ENCODE measurements at regions not wholly inside any gene's neighbourhood (a gene's known extent, or its start where the extent isn't known, plus 50 kb on each side); places are given as distances from the start of the nearest gene placed in this dataset.
A peak's percentile ranks its signal among the peaks of the same experiment; 100 is the strongest.
"Not testable (repeated sequence)": the region's sequence is repeated elsewhere in the genome, so short reads cannot be mapped to it uniquely, and the experiment has no call there.

GRCh38 chr3:6396631-6397030 lies 464.3 kb upstream of the GRM7 start:
- DNase-seq (ENCODE audit: low read depth in 6 of 9, low spot score in 9 of 9) = no peak
- Histone ChIP-seq H3K36me3 (ENCODE audit: control insufficient read depth in 2 of 2, insufficient read depth in 2 of 2, low read length in 1 of 2) (no peaks in the 10 kb centered on the region), H3K9me3 (ENCODE audit: control insufficient read depth in 2 of 2, insufficient read depth in 1 of 2, low read length in 1 of 2) (no peaks in the 10 kb centered on the region), H3K27me3 (ENCODE audit: control insufficient read depth in 2 of 2, insufficient read depth in 1 of 2, low read length in 1 of 2) (no peaks in the 10 kb centered on the region), H3K4me3 (ENCODE audit: low read length in 2 of 2) (no peak overlapping the region), H3K4me1 (ENCODE audit: control insufficient read depth in 2 of 2, insufficient read depth in 2 of 2, low read length in 2 of 2) (no peaks in the 10 kb centered on the region), H3K27ac (ENCODE audit: low read depth in 1 of 2, low read length in 1 of 2) (no peak overlapping the region)
- WGBS = 99% methylated on average over 1 of the region's 1 CpG

- H3K36me3 ChIP-seq (ENCODE audit: control insufficient read depth in 2 of 2, insufficient read depth in 2 of 2, low read length in 1 of 2); H3K4me1 ChIP-seq (ENCODE audit: control insufficient read depth in 2 of 2, insufficient read depth in 2 of 2, low read length in 2 of 2): not testable (repeated sequence)
- 95% methylated on average over 4 of the region's 4 CpGs for WGBS
Observed at GRCh38 chr3:6402666-6403065, 458.2 kb upstream of the GRM7 start.

GRCh38 chr3:6406923-6407322 lies 454.0 kb upstream of the GRM7 start:
- not testable (repeated sequence) for H3K36me3 ChIP-seq (ENCODE audit: control insufficient read depth in 2 of 2, insufficient read depth in 2 of 2, low read length in 1 of 2); H3K27me3 ChIP-seq (ENCODE audit: control insufficient read depth in 2 of 2, insufficient read depth in 1 of 2, low read length in 1 of 2); H3K27ac ChIP-seq (ENCODE audit: low read depth in 1 of 2, low read length in 1 of 2); H3K4me1 ChIP-seq (ENCODE audit: control insufficient read depth in 2 of 2, insufficient read depth in 2 of 2, low read length in 2 of 2); H3K4me3 ChIP-seq (ENCODE audit: low read length in 2 of 2); H3K9me3 ChIP-seq (ENCODE audit: control insufficient read depth in 2 of 2, insufficient read depth in 1 of 2, low read length in 1 of 2); DNase-seq (ENCODE audit: low read depth in 6 of 9, low spot score in 9 of 9)
- WGBS = 88% methylated on average over 4 of the region's 4 CpGs

More at GRCh38 chr3:6402666-6403065, 458.2 kb upstream of the GRM7 start:
- H3K4me3 ChIP-seq (ENCODE audit: low read length in 2 of 2); DNase-seq (ENCODE audit: low read depth in 6 of 9, low spot score in 9 of 9); H3K9me3 ChIP-seq (ENCODE audit: control insufficient read depth in 2 of 2, insufficient read depth in 1 of 2, low read length in 1 of 2); H3K27me3 ChIP-seq (ENCODE audit: control insufficient read depth in 2 of 2, insufficient read depth in 1 of 2, low read length in 1 of 2); H3K27ac ChIP-seq (ENCODE audit: low read depth in 1 of 2, low read length in 1 of 2): not testable (repeated sequence)

- H3K36me3 ChIP-seq (ENCODE audit: control insufficient read depth in 2 of 2, insufficient read depth in 2 of 2, low read length in 1 of 2) = no peaks in the 10 kb centered on the region
- H3K4me3 ChIP-seq (ENCODE audit: low read length in 2 of 2) = no peak overlapping the region
- H3K9me3 ChIP-seq (ENCODE audit: control insufficient read depth in 2 of 2, insufficient read depth in 1 of 2, low read length in 1 of 2) = peaks cover 0 to 1% of the 10 kb centered on the region in 2 donors
- whole genome bisulfite sequencing = 85% methylated on average over 4 of the region's 4 CpGs
- no peak overlapping the region for H3K27ac ChIP-seq (ENCODE audit: low read depth in 1 of 2, low read length in 1 of 2)
- no peaks in the 10 kb centered on the region for H3K4me1 ChIP-seq (ENCODE audit: control insufficient read depth in 2 of 2, insufficient read depth in 2 of 2, low read length in 2 of 2)
- DNase-seq (ENCODE audit: low read depth in 6 of 9, low spot score in 9 of 9) = no peak
- H3K27me3 ChIP-seq (ENCODE audit: control insufficient read depth in 2 of 2, insufficient read depth in 1 of 2, low read length in 1 of 2) = no peaks in the 10 kb centered on the region
Observed at GRCh38 chr3:6416049-6416661, 444.8 kb upstream of the GRM7 start.

- Histone ChIP-seq H3K4me1 (ENCODE audit: control insufficient read depth in 2 of 2, insufficient read depth in 2 of 2, low read length in 2 of 2) (no peaks in the 10 kb centered on the region), H3K4me3 (ENCODE audit: low read length in 2 of 2) (no peak overlapping the region), H3K9me3 (ENCODE audit: control insufficient read depth in 2 of 2, insufficient read depth in 1 of 2, low read length in 1 of 2) (peaks cover 0 to 1% of the 10 kb centered on the region in 2 donors), H3K27me3 (ENCODE audit: control insufficient read depth in 2 of 2, insufficient read depth in 1 of 2, low read length in 1 of 2) (no peaks in the 10 kb centered on the region), H3K27ac (ENCODE audit: low read depth in 1 of 2, low read length in 1 of 2) (no peak overlapping the region), H3K36me3 (ENCODE audit: control insufficient read depth in 2 of 2, insufficient read depth in 2 of 2, low read length in 1 of 2) (no peaks in the 10 kb centered on the region)
- DNase-seq (ENCODE audit: low read depth in 6 of 9, low spot score in 9 of 9) = no peak
- 87% methylated on average over 4 of the region's 4 CpGs for WGBS
Observed at GRCh38 chr3:6417174-6417573, 443.7 kb upstream of the GRM7 start.

GRCh38 chr3:6418485-6418884 lies 442.4 kb upstream of the GRM7 start:
- H3K9me3 ChIP-seq (ENCODE audit: control insufficient read depth in 2 of 2, insufficient read depth in 1 of 2, low read length in 1 of 2) = peaks cover 0 to 1% of the 10 kb centered on the region in 2 donors
- no peak for DNase-seq (ENCODE audit: low read depth in 6 of 9, low spot score in 9 of 9)
- H3K4me1 ChIP-seq (ENCODE audit: control insufficient read depth in 2 of 2, insufficient read depth in 2 of 2, low read length in 2 of 2) = no peaks in the 10 kb centered on the region
- WGBS = 95% methylated on average over 1 of the region's 1 CpG
- no peak overlapping the region for H3K4me3 ChIP-seq (ENCODE audit: low read length in 2 of 2)
- H3K27me3 ChIP-seq (ENCODE audit: control insufficient read depth in 2 of 2, insufficient read depth in 1 of 2, low read length in 1 of 2) = no peaks in the 10 kb centered on the region
- no peak overlapping the region for H3K27ac ChIP-seq (ENCODE audit: low read depth in 1 of 2, low read length in 1 of 2)
- H3K36me3 ChIP-seq (ENCODE audit: control insufficient read depth in 2 of 2, insufficient read depth in 2 of 2, low read length in 1 of 2) = no peaks in the 10 kb centered on the region

GRCh38 chr3:6421666-6422445 lies 439.1 kb upstream of the GRM7 start:
- peak in 4 of 9 donors; percentile 0 to 45 (median 4) for DNase-seq (ENCODE audit: low read depth in 6 of 9, low spot score in 9 of 9)
- 57% methylated on average over 4 of the region's 4 CpGs for WGBS
- H3K27me3 ChIP-seq (ENCODE audit: control insufficient read depth in 2 of 2, insufficient read depth in 1 of 2, low read length in 1 of 2) = no peaks in the 10 kb centered on the region
- H3K36me3 ChIP-seq (ENCODE audit: control insufficient read depth in 2 of 2, insufficient read depth in 2 of 2, low read length in 1 of 2) = no peaks in the 10 kb centered on the region
- no peaks in the 10 kb centered on the region for H3K4me1 ChIP-seq (ENCODE audit: control insufficient read depth in 2 of 2, insufficient read depth in 2 of 2, low read length in 2 of 2)
- H3K9me3 ChIP-seq (ENCODE audit: control insufficient read depth in 2 of 2, insufficient read depth in 1 of 2, low read length in 1 of 2) = peaks cover 1 to 15% of the 10 kb centered on the region in 2 donors
- H3K4me3 ChIP-seq (ENCODE audit: low read length in 2 of 2) = no peak overlapping the region
- peak overlapping the region in 1 of 2 donors; percentile 42 for H3K27ac ChIP-seq (ENCODE audit: low read depth in 1 of 2, low read length in 1 of 2)

- no peaks in the 10 kb centered on the region for H3K36me3 ChIP-seq (ENCODE audit: control insufficient read depth in 2 of 2, insufficient read depth in 2 of 2, low read length in 1 of 2)
- no peak overlapping the region for H3K27ac ChIP-seq (ENCODE audit: low read depth in 1 of 2, low read length in 1 of 2)
- no peak for DNase-seq (ENCODE audit: low read depth in 6 of 9, low spot score in 9 of 9)
- H3K27me3 ChIP-seq (ENCODE audit: control insufficient read depth in 2 of 2, insufficient read depth in 1 of 2, low read length in 1 of 2) = no peaks in the 10 kb centered on the region
- WGBS = 96% methylated on average over 6 of the region's 6 CpGs
- no peaks in the 10 kb centered on the region for H3K4me1 ChIP-seq (ENCODE audit: control insufficient read depth in 2 of 2, insufficient read depth in 2 of 2, low read length in 2 of 2)
- H3K9me3 ChIP-seq (ENCODE audit: control insufficient read depth in 2 of 2, insufficient read depth in 1 of 2, low read length in 1 of 2) = peaks cover 0 to 15% of the 10 kb centered on the region in 2 donors
- H3K4me3 ChIP-seq (ENCODE audit: low read length in 2 of 2) = no peak overlapping the region
Observed at GRCh38 chr3:6425289-6425820, 435.6 kb upstream of the GRM7 start.

- H3K27me3 ChIP-seq (ENCODE audit: control insufficient read depth in 2 of 2, insufficient read depth in 1 of 2, low read length in 1 of 2); DNase-seq (ENCODE audit: low read depth in 6 of 9, low spot score in 9 of 9); H3K4me3 ChIP-seq (ENCODE audit: low read length in 2 of 2); H3K4me1 ChIP-seq (ENCODE audit: control insufficient read depth in 2 of 2, insufficient read depth in 2 of 2, low read length in 2 of 2); H3K27ac ChIP-seq (ENCODE audit: low read depth in 1 of 2, low read length in 1 of 2); H3K36me3 ChIP-seq (ENCODE audit: control insufficient read depth in 2 of 2, insufficient read depth in 2 of 2, low read length in 1 of 2): not testable (repeated sequence)
- H3K9me3 ChIP-seq (ENCODE audit: control insufficient read depth in 2 of 2, insufficient read depth in 1 of 2, low read length in 1 of 2) = peaks cover 0 to 15% of the 10 kb centered on the region in 2 donors
- 96% methylated on average over 2 of the region's 2 CpGs for WGBS
Observed at GRCh38 chr3:6428276-6428675, 432.6 kb upstream of the GRM7 start.
